HCT116 (cell line): ENCODE measurements at regions not wholly inside any gene's neighbourhood (a gene's known extent, or its start where the extent isn't known, plus 50 kb on each side); places are given as distances from the start of the nearest gene placed in this dataset.

Source experiments
- ATAC-seq: fragments of 200-7000 bp; cut with Tn5 transposase; 2 replicates; pipeline ENCODE4 v1.9.1; 2020; ENCODE audit warnings: mild to moderate bottlenecking, moderate library complexity
- BruUV-seq: library from RNA; stranded (reverse); fragments of 400-500 nt; replicated peaks from 2 replicates; lab custom pipeline; 2021; lab: Mats Ljungman, UMichigan
- CTCF ChIA-PET: fragments of 300-600 bp; sonication (Branson Sonifier 250); formaldehyde crosslinking; loops from one replicate; lab custom pipeline; 2021; ENCODE audit warnings: antibody characterized with exemption; lab: Charles Lee
- POLR2A ChIA-PET: fragments of 300-600, 350-600 bp; sonication (Branson Sonifier 250); formaldehyde crosslinking; loops from one replicate; lab custom pipeline; 2021; ENCODE audit warnings: antibody characterized with exemption; lab: Charles Lee
- RAD21 ChIA-PET, 2 experiments: fragments of 300-600 bp; sonication (Branson Sonifier 250); formaldehyde crosslinking; loops; one replicate each; lab custom pipeline; 2023; ENCODE audit warnings: low total read pairs in 2 of 2; ENCODE audit not compliant: uncharacterized antibody in 2 of 2, unreplicated experiment in 2 of 2, low non-redundant PET in 1 of 2; lab: Charles Lee
- DNase-seq: peaks from one replicate; pipeline ENCODE4 v3.0.0-alpha.2; 2010; ENCODE audit warnings: low read depth, low spot score
- H2AFZ ChIP-seq: fragments of 200-600 bp; shearing (Covaris generic), sonication (generic); 2 replicates; pipeline ENCODE4 v1.6.1; 2017; ENCODE audit warnings: low read depth, mixed run types, mixed read lengths, antibody characterized with exemption, low read length; ENCODE audit not compliant: poor library complexity, severe bottlenecking
- H3K27ac ChIP-seq: 2 replicates; pipeline ENCODE4 v1.5.1; 2012; ENCODE audit warnings: low read depth, low read length
- H3K27me3 ChIP-seq: fragments of 200-600 bp; sonication (generic); 2 replicates; pipeline ENCODE4 v1.6.1; 2016; ENCODE audit warnings: mixed run types, low read length, mixed read lengths; ENCODE audit not compliant: insufficient read depth
- H3K36me3 ChIP-seq, 2 experiments: fragments of 200-500 bp in 1 of 2; fragments of 200-600 bp in 1 of 2; sonication (Bioruptor generic) in 1 of 2; sonication (generic) in 1 of 2; 2 replicates each; pipeline versions ENCODE4 v1.5.1 to v1.6.1; 2014 to 2016; ENCODE audit warnings: low read length in 2 of 2, inconsistent platforms in 1 of 2, mixed read lengths in 1 of 2, mixed run types in 1 of 2; ENCODE audit not compliant: insufficient read depth in 2 of 2, control insufficient read depth in 1 of 2
- H3K4me1 ChIP-seq, 2 experiments: fragments of 200-600 bp in 1 of 2; sonication (generic) in 1 of 2; 2 replicates each; pipeline versions ENCODE4 v1.5.1 to v1.6.1; 2012 to 2017; ENCODE audit warnings: low read length in 2 of 2, inconsistent platforms in 1 of 2, mild to moderate bottlenecking in 1 of 2, mixed read lengths in 1 of 2, mixed run types in 1 of 2, moderate library complexity in 1 of 2; ENCODE audit not compliant: insufficient read depth in 2 of 2, control insufficient read depth in 1 of 2
- H3K4me2 ChIP-seq: fragments of 200-600 bp; sonication (generic); 2 replicates; pipeline ENCODE4 v1.6.1; 2017; ENCODE audit warnings: mixed run types, low read length, mixed read lengths
- H3K4me3 ChIP-seq, 2 experiments: fragments of 200-600 bp in 1 of 2; sonication (generic) in 1 of 2; replicated peaks in 1 of 2; 2 replicates each; pipeline ENCODE4 v1.5.1; 2011 to 2016; ENCODE audit warnings: low read length in 2 of 2, control low read depth in 1 of 2, low read depth in 1 of 2, mild to moderate bottlenecking in 1 of 2, mixed read lengths in 1 of 2, mixed run types in 1 of 2
- H3K79me2 ChIP-seq: fragments of 200-600 bp; sonication (generic); 2 replicates; pipeline ENCODE4 v1.6.1; 2017; ENCODE audit warnings: mild to moderate bottlenecking, mixed run types, low read length, moderate library complexity, mixed read lengths; ENCODE audit not compliant: insufficient read depth
- H3K9ac ChIP-seq: fragments of 200-600 bp; sonication (generic); 2 replicates; pipeline ENCODE4 v1.6.1; 2016; ENCODE audit warnings: low read length, mixed read lengths
- H3K9me2 ChIP-seq: fragments of 200-600 bp; sonication (generic), shearing (Covaris generic); 2 replicates; pipeline ENCODE4 v1.6.1; 2017; ENCODE audit warnings: mixed run types, mild to moderate bottlenecking, moderate library complexity; ENCODE audit not compliant: insufficient read depth
- H3K9me3 ChIP-seq, 2 experiments: fragments of 200-500 bp in 1 of 2; fragments of 200-600 bp in 1 of 2; sonication (Bioruptor generic) in 1 of 2; sonication (generic) in 1 of 2; 2 replicates each; pipeline ENCODE4 v1.6.1; 2014 to 2017; ENCODE audit warnings: low read length in 2 of 2, mixed read lengths in 2 of 2, inconsistent platforms in 1 of 2, low read depth in 1 of 2, mild to moderate bottlenecking in 1 of 2, mixed run types in 1 of 2, moderate library complexity in 1 of 2; ENCODE audit not compliant: control insufficient read depth in 1 of 2, insufficient read depth in 1 of 2
- H4K20me1 ChIP-seq: fragments of 200-600 bp; sonication (generic), shearing (Covaris generic); 2 replicates; pipeline ENCODE4 v1.6.1; 2017; ENCODE audit warnings: mixed run types, mild to moderate bottlenecking, moderate library complexity; ENCODE audit not compliant: insufficient read depth
- CTCF ChIP-seq, 3 experiments: fragments of 200-600 bp in 1 of 3; sonication (generic) in 1 of 3; IDR thresholded peaks in 2 of 3; conservative IDR thresholded peaks in 1 of 3; 2 replicates each; pipeline ENCODE4 v1.5.1; 2012 to 2017; ENCODE audit warnings: low read depth in 2 of 3, low read length in 2 of 3, antibody characterized with exemption in 1 of 3, borderline replicate concordance in 1 of 3, control low read depth in 1 of 3, mild to moderate bottlenecking in 1 of 3, mixed read lengths in 1 of 3, mixed run types in 1 of 3, moderate library complexity in 1 of 3; ENCODE audit not compliant: insufficient read depth in 1 of 3
- EGR1 ChIP-seq: IDR thresholded peaks from 2 replicates; pipeline ENCODE4 v1.6.1; 2012; ENCODE audit warnings: low read depth
- EZH2 ChIP-seq: fragments of 200-600 bp; sonication (generic); IDR thresholded peaks from 2 replicates; pipeline ENCODE4 v1.6.1; 2017; ENCODE audit warnings: antibody characterized with exemption, mixed run types
- FOSL1 ChIP-seq: IDR thresholded peaks from 2 replicates; pipeline ENCODE4 v1.6.1; 2012; ENCODE audit warnings: low read depth
- JUND ChIP-seq: IDR thresholded peaks from 2 replicates; pipeline ENCODE4 v1.6.1; 2012
- POLR2AphosphoS5 ChIP-seq: IDR thresholded peaks from 2 replicates; pipeline ENCODE4 v1.6.1; 2011; ENCODE audit warnings: mild to moderate bottlenecking, low read depth, low read length, moderate library complexity
- RAD21 ChIP-seq: IDR thresholded peaks from 2 replicates; pipeline ENCODE4 v1.6.1; 2012; ENCODE audit warnings: low read depth, mild to moderate bottlenecking
- REST ChIP-seq: IDR thresholded peaks from 2 replicates; pipeline ENCODE4 v1.6.1; 2012; ENCODE audit warnings: low read depth
- SIN3A ChIP-seq: IDR thresholded peaks from 2 replicates; pipeline ENCODE4 v1.6.1; 2012; ENCODE audit warnings: low read depth
- SP1 ChIP-seq: IDR thresholded peaks from 2 replicates; pipeline ENCODE4 v1.6.1; 2012; ENCODE audit warnings: low read depth
- SRF ChIP-seq: IDR thresholded peaks from 2 replicates; pipeline ENCODE4 v1.6.1; 2012; ENCODE audit warnings: low read depth
- TCF7L2 ChIP-seq: IDR thresholded peaks from 2 replicates; pipeline ENCODE4 v1.7.0; 2011; ENCODE audit warnings: borderline replicate concordance, inconsistent platforms; ENCODE audit not compliant: insufficient read depth, insufficient read length; ENCODE audit errors: extremely low read depth
- YY1 ChIP-seq: IDR thresholded peaks from 2 replicates; pipeline ENCODE4 v1.6.1; 2011; ENCODE audit warnings: low read length, low read depth, moderate library complexity, mild to moderate bottlenecking; ENCODE audit not compliant: insufficient replicate concordance; ENCODE audit errors: extremely low read depth
- ZFX ChIP-seq: fragments of 450-650 bp; IDR thresholded peaks from 2 replicates; pipeline ENCODE4 v1.6.1; 2017
- ZNF274 ChIP-seq: fragments of 200-500 bp; sonication (Bioruptor generic); IDR thresholded peaks from 2 replicates; pipeline ENCODE4 v1.6.1; 2014; ENCODE audit warnings: mild to moderate bottlenecking, low read depth, low read length, inconsistent platforms
- intact Hi-C: fragments of 100-400 bp; cut with micrococcal nuclease; formaldehyde crosslinking; loops from 2 replicates; pipeline ENCODE4 v1.10.0; 2022
- TF ChIP-seq, protein P1 (sequence below): IDR thresholded peaks from 2 replicates; pipeline ENCODE4 v1.6.1; 2011; ENCODE audit warnings: mild to moderate bottlenecking, low read length, moderate library complexity; ENCODE audit not compliant: insufficient replicate concordance; ENCODE audit errors: extremely low read depth
- TF ChIP-seq, protein P2 (sequence below): IDR thresholded peaks from 2 replicates; pipeline ENCODE4 v1.6.1; 2012

- TF ChIP-seq, protein P1, sequence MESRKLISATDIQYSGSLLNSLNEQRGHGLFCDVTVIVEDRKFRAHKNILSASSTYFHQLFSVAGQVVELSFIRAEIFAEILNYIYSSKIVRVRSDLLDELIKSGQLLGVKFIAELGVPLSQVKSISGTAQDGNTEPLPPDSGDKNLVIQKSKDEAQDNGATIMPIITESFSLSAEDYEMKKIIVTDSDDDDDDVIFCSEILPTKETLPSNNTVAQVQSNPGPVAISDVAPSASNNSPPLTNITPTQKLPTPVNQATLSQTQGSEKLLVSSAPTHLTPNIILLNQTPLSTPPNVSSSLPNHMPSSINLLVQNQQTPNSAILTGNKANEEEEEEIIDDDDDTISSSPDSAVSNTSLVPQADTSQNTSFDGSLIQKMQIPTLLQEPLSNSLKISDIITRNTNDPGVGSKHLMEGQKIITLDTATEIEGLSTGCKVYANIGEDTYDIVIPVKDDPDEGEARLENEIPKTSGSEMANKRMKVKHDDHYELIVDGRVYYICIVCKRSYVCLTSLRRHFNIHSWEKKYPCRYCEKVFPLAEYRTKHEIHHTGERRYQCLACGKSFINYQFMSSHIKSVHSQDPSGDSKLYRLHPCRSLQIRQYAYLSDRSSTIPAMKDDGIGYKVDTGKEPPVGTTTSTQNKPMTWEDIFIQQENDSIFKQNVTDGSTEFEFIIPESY: no peak
- no peak for TF ChIP-seq JUND
- no peak for TF ChIP-seq TCF7L2
- no peak for TF ChIP-seq CTCF (IDR thresholded peaks at IDR 0.05 in 2 of 3, conservative IDR thresholded peaks at IDR 0.05 in 1 of 3; ENCODE audit: borderline replicate concordance in 1 of 3, insufficient read depth in 1 of 3, low read depth in 2 of 3, low read length in 2 of 3)
- TF ChIP-seq REST: no peak
- no peak for TF ChIP-seq YY1
- no peak for TF ChIP-seq EZH2
- TF ChIP-seq ZNF274: no peak
- TF ChIP-seq SP1: no peak
- TF ChIP-seq POLR2AphosphoS5: no peak
- no peak for TF ChIP-seq EGR1
- TF ChIP-seq SRF: no peak
- TF ChIP-seq SIN3A: no peak
- no peak for TF ChIP-seq FOSL1
- no peak for TF ChIP-seq ZFX
- TF ChIP-seq, protein P2, sequence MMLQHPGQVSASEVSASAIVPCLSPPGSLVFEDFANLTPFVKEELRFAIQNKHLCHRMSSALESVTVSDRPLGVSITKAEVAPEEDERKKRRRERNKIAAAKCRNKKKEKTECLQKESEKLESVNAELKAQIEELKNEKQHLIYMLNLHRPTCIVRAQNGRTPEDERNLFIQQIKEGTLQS: no peak
- no peak for TF ChIP-seq RAD21
- TF ChIP-seq, all 23 proteins: peak for 0
- H4K20me1 ChIP-seq: no peaks in the 10 kb centered on the region
- H3K27ac ChIP-seq: no peak overlapping the region
- no peaks in the 10 kb centered on the region for H3K79me2 ChIP-seq
- ATAC-seq: no peak
- no peak for DNase-seq
- H3K4me1 ChIP-seq: no peaks in the 10 kb centered on the region
- H3K9me2 ChIP-seq: no peaks in the 10 kb centered on the region
- intact Hi-C loops: no loop called here
- CTCF ChIA-PET: no interaction called here
- H3K27me3 ChIP-seq: no peaks in the 10 kb centered on the region
- H3K9ac ChIP-seq: no peak overlapping the region
- no peak overlapping the region for H3K4me3 ChIP-seq
- RAD21 ChIA-PET: no interaction called here
- no peaks in the 10 kb centered on the region for H3K36me3 ChIP-seq
- BruUV-seq: no TSS peak
- no peak overlapping the region for H2AFZ ChIP-seq
- H3K9me3 ChIP-seq: no peaks in the 10 kb centered on the region
- H3K4me2 ChIP-seq: no peak overlapping the region
- POLR2A ChIA-PET: no interaction called here
Measured at GRCh38 chr1:69459244-69459643, 108.5 kb upstream of the LRRC7 start.
